ENCODE measurements at regions not wholly inside any gene's neighbourhood (a gene's known extent, or its start where the extent isn't known, plus 50 kb on each side); places are given as distances from the start of the nearest gene placed in this dataset.
"Not testable (repeated sequence)": the region's sequence is repeated elsewhere in the genome, so short reads cannot be mapped to it uniquely, and the experiment has no call there.

DNA sequence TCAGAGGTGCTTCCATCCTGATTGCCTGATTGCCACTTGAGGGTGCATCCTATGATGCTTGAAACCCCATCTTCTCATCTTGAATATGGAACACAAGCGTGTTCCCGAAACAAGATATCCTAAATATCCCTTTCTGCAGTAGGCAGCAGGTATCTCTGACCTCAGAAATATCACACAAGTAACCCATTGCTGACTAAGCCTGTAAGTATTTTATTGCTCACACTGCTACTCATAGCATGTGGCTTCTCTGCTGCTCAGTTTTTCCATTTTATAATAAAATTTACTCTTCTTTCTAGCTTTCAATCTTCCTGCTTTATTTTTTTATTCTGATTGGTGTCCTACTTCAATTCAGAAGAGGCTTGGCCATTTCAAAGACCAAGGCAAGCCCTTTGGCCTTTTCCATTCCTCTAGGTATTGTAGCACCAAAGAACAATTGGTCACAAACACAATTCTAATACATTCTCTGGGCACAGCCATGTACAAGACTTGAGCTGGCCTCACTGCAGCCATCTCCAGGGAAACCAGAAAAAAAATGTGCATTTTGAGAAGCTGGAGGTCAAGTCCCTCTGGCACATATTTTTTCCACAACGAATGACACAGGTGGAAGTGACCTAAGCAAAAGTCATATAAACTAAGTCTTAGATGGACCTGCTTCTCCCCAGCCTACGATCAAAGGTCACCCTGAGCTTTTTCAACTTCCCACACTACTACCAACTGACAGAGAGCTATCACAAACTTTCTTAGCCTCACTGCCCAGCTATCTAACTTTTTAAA, 107.0 kb downstream of the OR13H1 start:
- TF ChIP-seq POLR2A (IDR thresholded peaks at IDR 0.05; ENCODE audit: low read depth) (no peak), POLR2AphosphoS5 (IDR thresholded peaks at IDR 0.05) (no peak)
- Histone ChIP-seq H3K27me3 (peaks cover 0 to 3% (median 0%) of the 10 kb centered on the region in 4 donors), H3K27ac (replicated peaks in 1 of 4) (no peak overlapping the region), H3K4me1 (no peaks in the 10 kb centered on the region), H3K9me3 (peaks cover 0 to 6% (median 0%) of the 10 kb centered on the region in 4 donors), H3K36me3 (no peaks in the 10 kb centered on the region), H3K4me3 (no peak overlapping the region)
- WGBS, result 69% methylated on average over 4 of the region's 4 CpGs
- DNase-seq (ENCODE audit: extremely low spot score), result no peak
- intact Hi-C loops (cut with DNase I), result no loop called here

DNA sequence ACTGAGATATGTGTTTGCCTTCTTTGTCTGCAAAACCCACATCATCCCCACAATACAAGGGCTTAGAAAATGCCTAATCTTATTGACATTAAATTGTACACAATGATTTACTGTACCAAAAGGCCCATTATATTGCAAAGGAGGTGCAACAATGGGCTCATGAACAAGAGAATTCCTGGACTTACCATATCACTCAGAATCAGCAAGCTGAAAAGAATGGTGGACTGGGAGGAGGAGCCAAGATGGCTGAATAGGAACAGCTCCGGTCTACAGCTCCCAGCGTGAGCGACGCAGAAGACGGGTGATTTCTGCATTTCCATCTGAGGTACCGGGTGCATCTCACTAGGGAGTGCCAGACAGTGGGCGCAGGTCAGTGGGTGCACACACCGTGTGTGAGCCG, 119.9 kb downstream of the OR13H1 start:
- H3K36me3 ChIP-seq; H3K4me1 ChIP-seq; H3K27ac ChIP-seq (replicated peaks in 1 of 4); H3K9me3 ChIP-seq; H3K4me3 ChIP-seq; H3K27me3 ChIP-seq; intact Hi-C loops (cut with DNase I); DNase-seq (ENCODE audit: extremely low spot score): not testable (repeated sequence)
- 92% methylated on average over 7 of the region's 9 CpGs for WGBS

DNA sequence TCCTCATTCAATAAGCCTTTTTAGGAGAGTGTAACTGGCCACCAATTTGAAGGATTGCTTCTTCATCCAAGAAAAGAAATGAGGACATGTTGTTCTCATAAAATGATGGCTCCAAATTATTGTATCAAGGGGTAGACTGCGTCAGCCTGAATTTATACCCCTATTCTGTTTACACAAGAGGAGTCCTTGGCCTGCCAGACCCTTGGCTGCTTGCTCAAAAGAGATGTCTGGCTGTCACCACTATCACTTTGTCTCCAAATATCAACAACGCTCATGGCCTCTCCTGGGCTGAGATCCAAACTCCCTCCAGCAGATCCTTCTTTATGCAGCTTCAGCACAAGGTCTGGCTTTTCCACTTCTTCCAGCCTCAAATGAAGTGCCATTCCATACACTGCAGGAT, 127.9 kb downstream of the OR13H1 start:
- Histone ChIP-seq H3K27ac (replicated peaks in 1 of 4) (no peak overlapping the region), H3K36me3 (no peaks in the 10 kb centered on the region), H3K27me3 (no peaks in the 10 kb centered on the region), H3K4me3 (no peak overlapping the region), H3K4me1 (no peaks in the 10 kb centered on the region), H3K9me3 (no peaks in the 10 kb centered on the region)
- intact Hi-C loops (cut with DNase I), result no loop called here
- TF ChIP-seq POLR2AphosphoS5 (IDR thresholded peaks at IDR 0.05) (no peak), EP300 (IDR thresholded peaks at IDR 0.05) (no peak), POLR2A (IDR thresholded peaks at IDR 0.05; ENCODE audit: low read depth) (no peak)
- TF ChIP-seq, protein P1, sequence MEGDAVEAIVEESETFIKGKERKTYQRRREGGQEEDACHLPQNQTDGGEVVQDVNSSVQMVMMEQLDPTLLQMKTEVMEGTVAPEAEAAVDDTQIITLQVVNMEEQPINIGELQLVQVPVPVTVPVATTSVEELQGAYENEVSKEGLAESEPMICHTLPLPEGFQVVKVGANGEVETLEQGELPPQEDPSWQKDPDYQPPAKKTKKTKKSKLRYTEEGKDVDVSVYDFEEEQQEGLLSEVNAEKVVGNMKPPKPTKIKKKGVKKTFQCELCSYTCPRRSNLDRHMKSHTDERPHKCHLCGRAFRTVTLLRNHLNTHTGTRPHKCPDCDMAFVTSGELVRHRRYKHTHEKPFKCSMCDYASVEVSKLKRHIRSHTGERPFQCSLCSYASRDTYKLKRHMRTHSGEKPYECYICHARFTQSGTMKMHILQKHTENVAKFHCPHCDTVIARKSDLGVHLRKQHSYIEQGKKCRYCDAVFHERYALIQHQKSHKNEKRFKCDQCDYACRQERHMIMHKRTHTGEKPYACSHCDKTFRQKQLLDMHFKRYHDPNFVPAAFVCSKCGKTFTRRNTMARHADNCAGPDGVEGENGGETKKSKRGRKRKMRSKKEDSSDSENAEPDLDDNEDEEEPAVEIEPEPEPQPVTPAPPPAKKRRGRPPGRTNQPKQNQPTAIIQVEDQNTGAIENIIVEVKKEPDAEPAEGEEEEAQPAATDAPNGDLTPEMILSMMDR (IDR thresholded peaks at IDR 0.05), result no peak
- WGBS, result 30% methylated on average over 2 of the region's 2 CpGs
- DNase-seq (ENCODE audit: extremely low spot score), result no peak

DNA sequence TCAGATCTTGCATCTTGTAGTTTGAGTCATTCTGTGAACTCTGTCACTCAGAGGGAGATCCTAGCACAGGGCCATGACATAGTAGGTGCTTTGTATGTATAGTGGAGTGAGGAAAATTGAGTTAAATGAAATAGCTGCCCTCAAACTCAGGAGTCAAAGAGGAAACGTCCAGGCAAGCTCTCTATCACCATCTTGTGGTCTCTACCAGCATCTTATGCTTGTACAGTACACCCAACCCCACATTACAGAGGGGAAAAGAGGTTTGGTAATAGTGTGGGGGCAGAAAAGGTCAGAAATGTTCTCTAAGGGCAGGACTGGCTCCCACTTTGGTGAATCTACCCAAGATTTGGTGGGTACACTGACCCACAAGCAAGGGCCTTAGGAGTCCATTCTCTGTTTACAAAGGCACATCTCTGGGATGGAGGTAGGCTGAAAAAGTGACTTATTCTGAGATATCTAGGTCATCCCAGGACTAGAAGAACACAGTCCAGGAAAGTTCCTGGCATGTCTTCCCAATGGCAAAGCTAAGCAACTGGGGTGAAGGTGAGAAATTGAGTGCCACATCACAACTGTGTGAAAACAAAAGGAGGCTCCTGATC, 131.8 kb downstream of the OR13H1 start:
- 11% methylated on average over 1 of the region's 1 CpG for WGBS
- intact Hi-C loops (cut with DNase I), result no loop called here

DNA sequence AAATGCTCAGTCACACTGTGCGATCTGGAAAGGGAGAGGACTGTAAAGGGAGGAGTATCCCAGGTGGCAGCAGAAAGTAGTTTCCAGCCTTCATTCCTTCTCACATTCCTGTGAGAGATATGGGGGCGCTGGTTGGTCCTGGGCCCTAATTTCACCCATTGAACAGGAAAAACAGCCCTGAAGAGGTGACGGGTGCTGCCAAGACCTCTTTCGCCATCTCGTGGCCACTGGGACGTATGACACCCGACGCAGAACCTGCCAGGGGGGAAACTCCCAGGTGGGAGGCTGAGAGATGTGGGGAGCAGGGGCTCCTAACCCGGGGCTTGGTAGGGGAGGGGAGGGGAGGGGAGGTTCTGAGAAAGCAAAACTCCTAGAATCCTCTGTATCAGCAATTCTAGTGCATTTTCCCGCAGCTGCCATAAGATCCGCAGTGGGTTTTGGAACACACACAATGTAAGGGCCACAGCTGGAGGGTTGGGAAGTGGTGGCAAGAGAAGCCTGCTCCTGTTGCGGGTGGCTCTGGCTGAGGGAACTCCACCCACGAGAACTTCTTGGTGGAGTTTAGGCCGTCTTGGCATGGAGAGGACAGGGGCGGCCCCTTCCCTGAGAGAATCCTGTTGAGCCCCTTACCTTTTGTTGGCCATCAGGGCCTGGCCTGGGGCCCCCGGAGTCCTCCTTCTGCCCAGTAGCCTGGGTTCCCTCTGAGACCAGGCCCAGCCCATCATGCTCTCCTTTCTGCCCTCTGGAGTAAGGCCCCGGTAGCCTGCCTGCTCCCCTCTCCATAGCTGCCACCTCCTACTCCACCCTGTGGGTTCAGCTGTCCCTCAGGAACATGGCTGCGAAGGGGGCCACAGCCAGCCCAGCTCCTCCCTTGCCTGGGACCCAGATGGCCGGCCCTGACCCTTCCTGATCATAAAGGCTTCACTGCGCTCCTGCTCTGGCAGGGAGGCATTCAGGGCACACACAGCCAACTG, 134.1 kb downstream of the OR13H1 start:
- H3K4me3 ChIP-seq, result no peak overlapping the region
- DNase-seq (ENCODE audit: extremely low spot score), result no peak
- no peaks in the 10 kb centered on the region for H3K27me3 ChIP-seq
- H3K27ac ChIP-seq (replicated peaks in 1 of 4), result no peak overlapping the region
- no peaks in the 10 kb centered on the region for H3K36me3 ChIP-seq
- intact Hi-C loops (cut with DNase I), result no loop called here
- H3K9me3 ChIP-seq, result no peaks in the 10 kb centered on the region
- 40% methylated on average over 20 of the region's 20 CpGs for WGBS
- TF ChIP-seq POLR2A (IDR thresholded peaks at IDR 0.05; ENCODE audit: low read depth) (no peak), EP300 (IDR thresholded peaks at IDR 0.05) (no peak), POLR2AphosphoS5 (IDR thresholded peaks at IDR 0.05) (no peak)
- TF ChIP-seq, protein P1 (IDR thresholded peaks at IDR 0.05), result peak; percentile 41 to 51 (median 46)
- H3K4me1 ChIP-seq, result peaks cover 0 to 3% (median 0%) of the 10 kb centered on the region in 4 donors

More for the DNA sequence above, 131.8 kb downstream of the OR13H1 start:
- H3K9me3 ChIP-seq, result no peaks in the 10 kb centered on the region
- no peak for TF ChIP-seq POLR2A (IDR thresholded peaks at IDR 0.05; ENCODE audit: low read depth)
- TF ChIP-seq POLR2AphosphoS5 (IDR thresholded peaks at IDR 0.05), result no peak
- TF ChIP-seq, protein P1 (IDR thresholded peaks at IDR 0.05), result no peak
- TF ChIP-seq EP300 (IDR thresholded peaks at IDR 0.05), result no peak
- no peak for DNase-seq (ENCODE audit: extremely low spot score)
- H3K4me1 ChIP-seq, result peaks cover 0 to 3% (median 0%) of the 10 kb centered on the region in 4 donors
- no peaks in the 10 kb centered on the region for H3K36me3 ChIP-seq
- H3K27me3 ChIP-seq, result no peaks in the 10 kb centered on the region
- H3K4me3 ChIP-seq, result no peak overlapping the region
- H3K27ac ChIP-seq (replicated peaks in 1 of 4), result no peak overlapping the region

DNA sequence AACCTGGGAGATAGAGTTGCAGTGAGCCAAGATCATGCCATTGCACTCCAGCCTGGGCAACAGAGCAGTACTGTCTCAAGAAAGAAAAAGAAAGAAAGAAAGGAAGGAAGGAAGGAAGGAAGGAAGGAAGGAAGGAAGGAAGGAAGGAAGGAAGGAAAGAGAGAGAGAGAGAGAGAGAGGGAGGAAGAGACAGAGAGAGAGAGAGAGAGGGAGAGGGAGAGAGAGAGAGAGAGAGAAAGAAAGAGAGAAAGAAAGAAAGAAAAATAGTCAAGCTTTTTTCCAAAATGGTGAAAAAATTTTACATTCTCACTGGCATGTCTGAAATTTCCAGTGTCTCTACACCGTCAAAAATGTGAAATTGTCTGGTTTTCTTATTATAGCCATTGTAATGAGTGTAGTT, 138.9 kb downstream of the OR13H1 start:
- H3K4me1 ChIP-seq; intact Hi-C loops (cut with DNase I); H3K36me3 ChIP-seq; H3K27ac ChIP-seq (replicated peaks in 1 of 4); H3K9me3 ChIP-seq; DNase-seq (ENCODE audit: extremely low spot score); H3K27me3 ChIP-seq; H3K4me3 ChIP-seq: not testable (repeated sequence)
- 71% methylated on average over 1 of the region's 1 CpG for WGBS
